HCT116 (cell line): ENCODE measurements at regions not wholly inside any gene's neighbourhood (a gene's known extent, or its start where the extent isn't known, plus 50 kb on each side); places are given as distances from the start of the nearest gene placed in this dataset.

ENCODE experiments used
- ATAC-seq: fragments of 200-7000 bp; cut with Tn5 transposase; 2 replicates; pipeline ENCODE4 v1.9.1; 2020; ENCODE audit warnings: mild to moderate bottlenecking, moderate library complexity
- BruUV-seq: library from RNA; stranded (reverse); fragments of 400-500 nt; replicated peaks from 2 replicates; lab custom pipeline; 2021; lab: Mats Ljungman, UMichigan
- CTCF ChIA-PET: fragments of 300-600 bp; sonication (Branson Sonifier 250); formaldehyde crosslinking; loops from one replicate; lab custom pipeline; 2021; ENCODE audit warnings: antibody characterized with exemption; lab: Charles Lee
- POLR2A ChIA-PET: fragments of 300-600, 350-600 bp; sonication (Branson Sonifier 250); formaldehyde crosslinking; loops from one replicate; lab custom pipeline; 2021; ENCODE audit warnings: antibody characterized with exemption; lab: Charles Lee
- RAD21 ChIA-PET, 2 experiments: fragments of 300-600 bp; sonication (Branson Sonifier 250); formaldehyde crosslinking; loops; one replicate each; lab custom pipeline; 2023; ENCODE audit warnings: low total read pairs in 2 of 2; ENCODE audit not compliant: uncharacterized antibody in 2 of 2, unreplicated experiment in 2 of 2, low non-redundant PET in 1 of 2; lab: Charles Lee
- DNase-seq: peaks from one replicate; pipeline ENCODE4 v3.0.0-alpha.2; 2010; ENCODE audit warnings: low read depth, low spot score
- H2AFZ ChIP-seq: fragments of 200-600 bp; shearing (Covaris generic), sonication (generic); 2 replicates; pipeline ENCODE4 v1.6.1; 2017; ENCODE audit warnings: low read depth, mixed run types, mixed read lengths, antibody characterized with exemption, low read length; ENCODE audit not compliant: poor library complexity, severe bottlenecking
- H3K27ac ChIP-seq: 2 replicates; pipeline ENCODE4 v1.5.1; 2012; ENCODE audit warnings: low read depth, low read length
- H3K27me3 ChIP-seq: fragments of 200-600 bp; sonication (generic); 2 replicates; pipeline ENCODE4 v1.6.1; 2016; ENCODE audit warnings: mixed run types, low read length, mixed read lengths; ENCODE audit not compliant: insufficient read depth
- H3K36me3 ChIP-seq, 2 experiments: fragments of 200-500 bp in 1 of 2; fragments of 200-600 bp in 1 of 2; sonication (Bioruptor generic) in 1 of 2; sonication (generic) in 1 of 2; 2 replicates each; pipeline versions ENCODE4 v1.5.1 to v1.6.1; 2014 to 2016; ENCODE audit warnings: low read length in 2 of 2, inconsistent platforms in 1 of 2, mixed read lengths in 1 of 2, mixed run types in 1 of 2; ENCODE audit not compliant: insufficient read depth in 2 of 2, control insufficient read depth in 1 of 2
- H3K4me1 ChIP-seq, 2 experiments: fragments of 200-600 bp in 1 of 2; sonication (generic) in 1 of 2; 2 replicates each; pipeline versions ENCODE4 v1.5.1 to v1.6.1; 2012 to 2017; ENCODE audit warnings: low read length in 2 of 2, inconsistent platforms in 1 of 2, mild to moderate bottlenecking in 1 of 2, mixed read lengths in 1 of 2, mixed run types in 1 of 2, moderate library complexity in 1 of 2; ENCODE audit not compliant: insufficient read depth in 2 of 2, control insufficient read depth in 1 of 2
- H3K4me2 ChIP-seq: fragments of 200-600 bp; sonication (generic); 2 replicates; pipeline ENCODE4 v1.6.1; 2017; ENCODE audit warnings: mixed run types, low read length, mixed read lengths
- H3K4me3 ChIP-seq, 2 experiments: fragments of 200-600 bp in 1 of 2; sonication (generic) in 1 of 2; replicated peaks in 1 of 2; 2 replicates each; pipeline ENCODE4 v1.5.1; 2011 to 2016; ENCODE audit warnings: low read length in 2 of 2, control low read depth in 1 of 2, low read depth in 1 of 2, mild to moderate bottlenecking in 1 of 2, mixed read lengths in 1 of 2, mixed run types in 1 of 2
- H3K79me2 ChIP-seq: fragments of 200-600 bp; sonication (generic); 2 replicates; pipeline ENCODE4 v1.6.1; 2017; ENCODE audit warnings: mild to moderate bottlenecking, mixed run types, low read length, moderate library complexity, mixed read lengths; ENCODE audit not compliant: insufficient read depth
- H3K9ac ChIP-seq: fragments of 200-600 bp; sonication (generic); 2 replicates; pipeline ENCODE4 v1.6.1; 2016; ENCODE audit warnings: low read length, mixed read lengths
- H3K9me2 ChIP-seq: fragments of 200-600 bp; sonication (generic), shearing (Covaris generic); 2 replicates; pipeline ENCODE4 v1.6.1; 2017; ENCODE audit warnings: mixed run types, mild to moderate bottlenecking, moderate library complexity; ENCODE audit not compliant: insufficient read depth
- H3K9me3 ChIP-seq, 2 experiments: fragments of 200-500 bp in 1 of 2; fragments of 200-600 bp in 1 of 2; sonication (Bioruptor generic) in 1 of 2; sonication (generic) in 1 of 2; 2 replicates each; pipeline ENCODE4 v1.6.1; 2014 to 2017; ENCODE audit warnings: low read length in 2 of 2, mixed read lengths in 2 of 2, inconsistent platforms in 1 of 2, low read depth in 1 of 2, mild to moderate bottlenecking in 1 of 2, mixed run types in 1 of 2, moderate library complexity in 1 of 2; ENCODE audit not compliant: control insufficient read depth in 1 of 2, insufficient read depth in 1 of 2
- H4K20me1 ChIP-seq: fragments of 200-600 bp; sonication (generic), shearing (Covaris generic); 2 replicates; pipeline ENCODE4 v1.6.1; 2017; ENCODE audit warnings: mixed run types, mild to moderate bottlenecking, moderate library complexity; ENCODE audit not compliant: insufficient read depth
- ATF3 ChIP-seq: IDR thresholded peaks from 2 replicates; pipeline ENCODE4 v1.6.1; 2012
- CEBPB ChIP-seq: IDR thresholded peaks from 2 replicates; pipeline ENCODE4 v1.6.1; 2012; ENCODE audit warnings: low read depth
- EZH2 ChIP-seq: fragments of 200-600 bp; sonication (generic); IDR thresholded peaks from 2 replicates; pipeline ENCODE4 v1.6.1; 2017; ENCODE audit warnings: antibody characterized with exemption, mixed run types
- FOSL1 ChIP-seq: IDR thresholded peaks from 2 replicates; pipeline ENCODE4 v1.6.1; 2012; ENCODE audit warnings: low read depth
- JUND ChIP-seq: IDR thresholded peaks from 2 replicates; pipeline ENCODE4 v1.6.1; 2012
- MAX ChIP-seq: IDR thresholded peaks from 2 replicates; pipeline ENCODE4 v1.6.1; 2012
- RAD21 ChIP-seq: IDR thresholded peaks from 2 replicates; pipeline ENCODE4 v1.6.1; 2012; ENCODE audit warnings: low read depth, mild to moderate bottlenecking
- SP1 ChIP-seq: IDR thresholded peaks from 2 replicates; pipeline ENCODE4 v1.6.1; 2012; ENCODE audit warnings: low read depth
- TCF7L2 ChIP-seq: IDR thresholded peaks from 2 replicates; pipeline ENCODE4 v1.7.0; 2011; ENCODE audit warnings: borderline replicate concordance, inconsistent platforms; ENCODE audit not compliant: insufficient read depth, insufficient read length; ENCODE audit errors: extremely low read depth
- YY1 ChIP-seq: IDR thresholded peaks from 2 replicates; pipeline ENCODE4 v1.6.1; 2011; ENCODE audit warnings: low read length, low read depth, moderate library complexity, mild to moderate bottlenecking; ENCODE audit not compliant: insufficient replicate concordance; ENCODE audit errors: extremely low read depth
- ZBTB33 ChIP-seq: IDR thresholded peaks from 2 replicates; pipeline ENCODE4 v1.6.1; 2011; ENCODE audit warnings: mild to moderate bottlenecking, low read length, moderate library complexity; ENCODE audit not compliant: insufficient replicate concordance; ENCODE audit errors: extremely low read depth
- intact Hi-C: fragments of 100-400 bp; cut with micrococcal nuclease; formaldehyde crosslinking; loops from 2 replicates; pipeline ENCODE4 v1.10.0; 2022

- TF ChIP-seq RAD21 (no peak), EZH2 (no peak), ZBTB33 (no peak), YY1 (no peak), JUND (no peak), MAX (no peak), CEBPB (no peak), ATF3 (no peak), FOSL1 (no peak), TCF7L2 (no peak), SP1 (no peak)
- DNase-seq (no peak), ATAC-seq (no peak)
- no TSS peak for BruUV-seq
- no peaks in the 10 kb centered on the region for H4K20me1 ChIP-seq
- H3K79me2 ChIP-seq: no peaks in the 10 kb centered on the region
- H3K27ac ChIP-seq: no peak overlapping the region
- H3K36me3 ChIP-seq: no peaks in the 10 kb centered on the region
- CTCF ChIA-PET: no interaction called here
- H3K27me3 ChIP-seq: no peaks in the 10 kb centered on the region
- RAD21 ChIA-PET: no interaction called here
- H3K9ac ChIP-seq: no peak overlapping the region
- POLR2A ChIA-PET: no interaction called here
- no peak overlapping the region for H3K4me3 ChIP-seq
- no peaks in the 10 kb centered on the region for H3K9me2 ChIP-seq
- H3K9me3 ChIP-seq: peaks cover 5 to 16% of the 10 kb centered on the region in 2 experiments; a peak in 2 of 4 replicates
- no peaks in the 10 kb centered on the region for H3K4me1 ChIP-seq
- H3K4me2 ChIP-seq: no peak overlapping the region
- intact Hi-C loops: no loop called here
- H2AFZ ChIP-seq: no peak overlapping the region
These were observed 947.8 kb downstream of the TUBA3C start for GRCh38 chr13:18233783-18234299.
